Fibroblast of the aortic adventitia (primary cell): ENCODE measurements at regions not wholly inside any gene's neighbourhood (a gene's known extent, or its start where the extent isn't known, plus 50 kb on each side); places are given as distances from the start of the nearest gene placed in this dataset.
A peak's percentile ranks its signal among the peaks of the same experiment; 100 is the strongest.

Experiments used
- DNase-seq: peaks from one replicate; pipeline ENCODE4 v3.0.0-alpha.2; 2010; ENCODE audit warnings: low read depth
- H3K4me3 ChIP-seq: 2 replicates; pipeline ENCODE4 v1.5.1; 2011; ENCODE audit warnings: low read depth, mild to moderate bottlenecking, control low read depth, low read length, moderate library complexity
- TF ChIP-seq, protein P1 (sequence below): IDR thresholded peaks from 2 replicates; pipeline ENCODE4 v1.5.1; 2011; ENCODE audit warnings: mild to moderate bottlenecking, low read length, control low read depth, inconsistent platforms; ENCODE audit not compliant: insufficient read depth

DNA sequence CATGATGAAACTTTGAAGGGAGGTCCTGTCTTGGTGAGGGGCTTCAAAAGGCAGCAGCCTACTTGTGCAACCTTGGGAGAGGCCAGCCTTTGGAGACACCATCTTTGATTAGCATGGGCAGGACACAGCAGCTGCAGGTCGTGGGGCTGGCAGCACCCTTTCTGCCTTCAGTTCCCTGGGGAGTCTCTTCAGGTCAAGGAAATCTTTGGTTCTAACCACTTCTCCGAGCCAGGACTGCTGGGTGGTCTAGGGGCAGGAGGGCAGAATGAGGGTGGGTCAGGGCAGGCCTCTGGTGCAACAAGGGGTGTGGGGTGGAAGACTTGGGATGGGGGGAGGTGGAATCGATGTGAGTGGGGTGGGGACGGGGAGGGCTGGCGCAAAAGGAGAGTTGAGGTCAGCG lies 269.7 kb downstream of the FOXD2 start:
- no peak overlapping the region for H3K4me3 ChIP-seq
- no peak for DNase-seq
- TF ChIP-seq, protein P1, sequence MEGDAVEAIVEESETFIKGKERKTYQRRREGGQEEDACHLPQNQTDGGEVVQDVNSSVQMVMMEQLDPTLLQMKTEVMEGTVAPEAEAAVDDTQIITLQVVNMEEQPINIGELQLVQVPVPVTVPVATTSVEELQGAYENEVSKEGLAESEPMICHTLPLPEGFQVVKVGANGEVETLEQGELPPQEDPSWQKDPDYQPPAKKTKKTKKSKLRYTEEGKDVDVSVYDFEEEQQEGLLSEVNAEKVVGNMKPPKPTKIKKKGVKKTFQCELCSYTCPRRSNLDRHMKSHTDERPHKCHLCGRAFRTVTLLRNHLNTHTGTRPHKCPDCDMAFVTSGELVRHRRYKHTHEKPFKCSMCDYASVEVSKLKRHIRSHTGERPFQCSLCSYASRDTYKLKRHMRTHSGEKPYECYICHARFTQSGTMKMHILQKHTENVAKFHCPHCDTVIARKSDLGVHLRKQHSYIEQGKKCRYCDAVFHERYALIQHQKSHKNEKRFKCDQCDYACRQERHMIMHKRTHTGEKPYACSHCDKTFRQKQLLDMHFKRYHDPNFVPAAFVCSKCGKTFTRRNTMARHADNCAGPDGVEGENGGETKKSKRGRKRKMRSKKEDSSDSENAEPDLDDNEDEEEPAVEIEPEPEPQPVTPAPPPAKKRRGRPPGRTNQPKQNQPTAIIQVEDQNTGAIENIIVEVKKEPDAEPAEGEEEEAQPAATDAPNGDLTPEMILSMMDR = no peak

GRCh38 chr1:47708019-47708535 lies 270.2 kb downstream of the FOXD2 start:
- no peak for DNase-seq

DNA sequence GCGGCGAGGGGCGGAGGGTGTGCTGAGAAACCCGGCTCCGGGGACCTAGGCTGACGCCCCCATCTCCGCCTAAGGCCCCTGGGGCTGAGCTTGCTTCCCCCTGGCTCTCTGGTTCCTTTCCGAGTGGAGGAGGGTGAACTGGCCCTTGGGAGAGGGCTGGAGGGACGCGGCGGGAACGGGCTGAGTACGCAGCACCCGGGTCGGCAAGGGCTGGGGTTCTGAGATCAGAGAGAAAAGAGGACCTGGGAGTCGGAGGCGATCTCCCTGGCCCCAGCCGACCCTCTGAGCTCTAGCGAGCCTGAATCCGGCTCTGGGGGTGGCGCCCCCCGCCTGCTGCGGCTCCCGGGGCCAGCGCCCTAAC lies 270.8 kb downstream of the FOXD2 start:
- DNase-seq = no peak
- TF ChIP-seq, protein P1 = no peak
- H3K4me3 ChIP-seq = no peak overlapping the region

More at GRCh38 chr1:47708019-47708535, 270.2 kb downstream of the FOXD2 start:
- TF ChIP-seq, protein P1 = no peak
- no peak overlapping the region for H3K4me3 ChIP-seq

- H3K4me3 ChIP-seq = peak overlapping the region; percentile 35
- no peak for DNase-seq
- TF ChIP-seq, protein P1 = peak; percentile 30
Measured at GRCh38 chr1:47709019-47709871, 271.4 kb downstream of the FOXD2 start.

DNA sequence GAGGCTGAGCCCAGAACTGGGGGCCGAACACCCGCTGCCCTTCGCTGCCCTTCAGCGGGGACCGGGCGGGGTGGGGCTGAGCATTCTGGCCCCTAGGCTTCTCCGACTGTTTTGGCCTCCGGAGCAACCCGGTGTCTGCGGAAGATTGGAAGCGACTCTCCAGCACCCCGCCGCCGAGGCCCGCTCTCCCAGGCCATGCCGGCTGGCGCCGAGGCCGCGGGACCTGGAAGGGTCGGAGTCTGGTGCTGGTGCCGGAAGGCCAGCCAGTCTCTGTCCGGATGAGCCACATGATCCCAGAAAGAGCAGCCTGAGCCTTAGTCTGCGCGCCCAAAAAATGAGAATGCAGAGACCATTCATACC lies 272.0 kb downstream of the FOXD2 start:
- TF ChIP-seq, protein P1 = no peak
- H3K4me3 ChIP-seq = peak overlapping the region; percentile 35
- DNase-seq = no peak

GRCh38 chr1:47710329-47711071 lies 272.7 kb downstream of the FOXD2 start:
- no peak overlapping the region for H3K4me3 ChIP-seq
- DNase-seq = peak; percentile 56
- TF ChIP-seq, protein P1 = peak; percentile 91
